Muscle of leg (tissue), 3 donors: ENCODE measurements at regions not wholly inside any gene's neighbourhood (a gene's known extent, or its start where the extent isn't known, plus 50 kb on each side); places are given as distances from the start of the nearest gene placed in this dataset.
A peak's percentile ranks its signal among the peaks of the same experiment; 100 is the strongest.

ENCODE experiments used
- DNase-seq: peaks from one replicate; pipeline ENCODE4 v3.0.0; 2013
- H3K27ac ChIP-seq: one replicate; pipeline ENCODE4 v1.5.1; 2013; ENCODE audit warnings: mild to moderate bottlenecking, low read length, control low read depth
- H3K27me3 ChIP-seq: one replicate; pipeline ENCODE4 v1.6.1; 2013; ENCODE audit warnings: low read length; ENCODE audit not compliant: control insufficient read depth, insufficient read depth
- H3K36me3 ChIP-seq: one replicate; pipeline ENCODE4 v1.6.1; 2013; ENCODE audit warnings: low read length; ENCODE audit not compliant: control insufficient read depth, insufficient read depth
- H3K4me1 ChIP-seq: one replicate; pipeline ENCODE4 v1.6.1; 2013; ENCODE audit warnings: low read length; ENCODE audit not compliant: control insufficient read depth, insufficient read depth
- H3K4me3 ChIP-seq: one replicate; pipeline ENCODE4 v1.5.1; 2013; ENCODE audit warnings: low read length, control low read depth
- H3K9me3 ChIP-seq: replicated peaks from 2 replicates; pipeline ENCODE4 v1.6.1; 2013; ENCODE audit warnings: low read depth, low read length; ENCODE audit not compliant: control insufficient read depth
- WGBS: methylation state at CpG from one replicate; pipeline ENCODE4 v1.1.5; 2013; ENCODE audit warnings: missing lambda C conversion rate; ENCODE audit not compliant: insufficient coverage; 5-methylcytosine and 5-hydroxymethylcytosine counted together

GRCh38 chr10:78581133-78581694, 487.6 kb upstream of the ZMIZ1 start:
- Histone ChIP-seq H3K27ac (no peak overlapping the region), H3K27me3 (peaks cover 3% of the 10 kb centered on the region), H3K36me3 (no peaks in the 10 kb centered on the region), H3K4me3 (no peak overlapping the region), H3K9me3 (no peaks in the 10 kb centered on the region), H3K4me1 (peaks cover 22% of the 10 kb centered on the region)
- no CpG with 5 or more reads among the region's 4 CpGs for WGBS
- DNase-seq: no peak

GRCh38 chr10:78582540-78582939, 486.2 kb upstream of the ZMIZ1 start:
- Histone ChIP-seq H3K4me3 (no peak overlapping the region), H3K9me3 (no peaks in the 10 kb centered on the region), H3K36me3 (no peaks in the 10 kb centered on the region), H3K27me3 (no peaks in the 10 kb centered on the region), H3K27ac (no peak overlapping the region), H3K4me1 (peaks cover 21% of the 10 kb centered on the region)
- no peak for DNase-seq

- Histone ChIP-seq H3K4me3 (no peak overlapping the region), H3K4me1 (peaks cover 28% of the 10 kb centered on the region), H3K27ac (no peak overlapping the region), H3K36me3 (no peaks in the 10 kb centered on the region), H3K9me3 (no peaks in the 10 kb centered on the region), H3K27me3 (no peaks in the 10 kb centered on the region)
- no peak for DNase-seq
- WGBS: 35% methylated on average over 4 of the region's 4 CpGs
Measured at GRCh38 chr10:78584266-78584665, 484.5 kb upstream of the ZMIZ1 start.

- 4% methylated on average over 5 of the region's 7 CpGs for whole genome bisulfite sequencing
- Histone ChIP-seq H3K36me3 (no peaks in the 10 kb centered on the region), H3K4me1 (peaks cover 25% of the 10 kb centered on the region), H3K4me3 (no peak overlapping the region), H3K9me3 (no peaks in the 10 kb centered on the region), H3K27me3 (no peaks in the 10 kb centered on the region), H3K27ac (no peak overlapping the region)
- peak; percentile 76 for DNase-seq
Measured at GRCh38 chr10:78584681-78585080, 484.1 kb upstream of the ZMIZ1 start.

- peaks cover 22% of the 10 kb centered on the region for H3K4me1 ChIP-seq
- no peaks in the 10 kb centered on the region for H3K9me3 ChIP-seq
- H3K4me3 ChIP-seq: no peak overlapping the region
- H3K36me3 ChIP-seq: no peaks in the 10 kb centered on the region
- H3K27me3 ChIP-seq: no peaks in the 10 kb centered on the region
- no CpG with 5 or more reads among the region's 4 CpGs for WGBS
- DNase-seq: no peak
- H3K27ac ChIP-seq: no peak overlapping the region
Measured at GRCh38 chr10:78585952-78586351, 482.8 kb upstream of the ZMIZ1 start.

GRCh38 chr10:78588194-78588811, 480.5 kb upstream of the ZMIZ1 start:
- no peaks in the 10 kb centered on the region for H3K27me3 ChIP-seq
- H3K36me3 ChIP-seq: no peaks in the 10 kb centered on the region
- H3K4me1 ChIP-seq: peaks cover 22% of the 10 kb centered on the region
- peak overlapping the region; percentile 37 for H3K27ac ChIP-seq
- WGBS: 39% methylated on average over 6 of the region's 9 CpGs
- peak; percentile 84 for DNase-seq
- H3K4me3 ChIP-seq: no peak overlapping the region
- no peaks in the 10 kb centered on the region for H3K9me3 ChIP-seq

- H3K9me3 ChIP-seq: no peaks in the 10 kb centered on the region
- DNase-seq: no peak
- H3K4me3 ChIP-seq: no peak overlapping the region
- H3K27me3 ChIP-seq: no peaks in the 10 kb centered on the region
- H3K4me1 ChIP-seq: peaks cover 17% of the 10 kb centered on the region
- no CpG with 5 or more reads among the region's 3 CpGs for WGBS
- H3K27ac ChIP-seq: no peak overlapping the region
- H3K36me3 ChIP-seq: no peaks in the 10 kb centered on the region
Measured at GRCh38 chr10:78589687-78590086, 479.1 kb upstream of the ZMIZ1 start.

- no CpG with 5 or more reads among the region's 2 CpGs for WGBS
- no peak overlapping the region for H3K4me3 ChIP-seq
Measured at GRCh38 chr10:78591066-78591465, 477.7 kb upstream of the ZMIZ1 start.

GRCh38 chr10:78594559-78595268, 474.1 kb upstream of the ZMIZ1 start:
- Histone ChIP-seq H3K27me3 (no peaks in the 10 kb centered on the region), H3K4me3 (no peak overlapping the region), H3K9me3 (no peaks in the 10 kb centered on the region), H3K27ac (no peak overlapping the region), H3K4me1 (no peaks in the 10 kb centered on the region), H3K36me3 (no peaks in the 10 kb centered on the region)
- no peak for DNase-seq
- WGBS: 15% methylated on average over 4 of the region's 7 CpGs

More at GRCh38 chr10:78591066-78591465, 477.7 kb upstream of the ZMIZ1 start:
- Histone ChIP-seq H3K36me3 (no peaks in the 10 kb centered on the region), H3K4me1 (peaks cover 16% of the 10 kb centered on the region), H3K9me3 (no peaks in the 10 kb centered on the region), H3K27me3 (no peaks in the 10 kb centered on the region), H3K27ac (no peak overlapping the region)
- DNase-seq: no peak

- WGBS: 50% methylated on average over 2 of the region's 5 CpGs
- no peak overlapping the region for H3K27ac ChIP-seq
- no peaks in the 10 kb centered on the region for H3K36me3 ChIP-seq
- H3K4me3 ChIP-seq: no peak overlapping the region
- H3K27me3 ChIP-seq: no peaks in the 10 kb centered on the region
- H3K4me1 ChIP-seq: no peaks in the 10 kb centered on the region
- no peak for DNase-seq
- no peaks in the 10 kb centered on the region for H3K9me3 ChIP-seq
Measured at GRCh38 chr10:78595269-78595619, 473.5 kb upstream of the ZMIZ1 start.
